C4-2B (cell line): ENCODE measurements at regions not wholly inside any gene's neighbourhood (a gene's known extent, or its start where the extent isn't known, plus 50 kb on each side); places are given as distances from the start of the nearest gene placed in this dataset.

Source experiments
- ZFX ChIP-seq: fragments of 450-650 bp; IDR thresholded peaks from 2 replicates; pipeline ENCODE4 v1.6.1; 2017
- TF ChIP-seq, protein P1 (sequence below): fragments of 450-650 bp; conservative IDR thresholded peaks from 2 replicates; pipeline ENCODE4 v1.5.1; 2017; ENCODE audit warnings: mild to moderate bottlenecking

DNA sequence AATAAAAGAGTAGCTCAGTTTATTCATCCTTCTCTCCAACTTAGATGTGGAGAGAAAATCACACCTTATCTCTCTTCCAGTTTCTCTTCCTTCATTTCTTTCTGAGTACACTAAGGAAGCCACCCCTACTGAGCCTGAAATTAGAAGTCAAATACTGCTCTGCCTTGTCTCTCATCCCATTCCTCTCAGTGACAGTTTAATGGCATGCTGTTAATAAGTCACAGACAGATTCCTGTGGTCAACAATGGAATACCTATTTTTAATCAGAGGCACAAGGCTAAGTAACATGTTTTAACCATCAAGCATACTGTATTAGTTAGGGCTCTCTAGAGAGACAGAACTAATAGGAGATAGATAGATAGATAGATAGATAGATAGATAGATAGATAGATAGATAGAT lies 253.2 kb downstream of the HTR7 start:
- TF ChIP-seq, protein P1, sequence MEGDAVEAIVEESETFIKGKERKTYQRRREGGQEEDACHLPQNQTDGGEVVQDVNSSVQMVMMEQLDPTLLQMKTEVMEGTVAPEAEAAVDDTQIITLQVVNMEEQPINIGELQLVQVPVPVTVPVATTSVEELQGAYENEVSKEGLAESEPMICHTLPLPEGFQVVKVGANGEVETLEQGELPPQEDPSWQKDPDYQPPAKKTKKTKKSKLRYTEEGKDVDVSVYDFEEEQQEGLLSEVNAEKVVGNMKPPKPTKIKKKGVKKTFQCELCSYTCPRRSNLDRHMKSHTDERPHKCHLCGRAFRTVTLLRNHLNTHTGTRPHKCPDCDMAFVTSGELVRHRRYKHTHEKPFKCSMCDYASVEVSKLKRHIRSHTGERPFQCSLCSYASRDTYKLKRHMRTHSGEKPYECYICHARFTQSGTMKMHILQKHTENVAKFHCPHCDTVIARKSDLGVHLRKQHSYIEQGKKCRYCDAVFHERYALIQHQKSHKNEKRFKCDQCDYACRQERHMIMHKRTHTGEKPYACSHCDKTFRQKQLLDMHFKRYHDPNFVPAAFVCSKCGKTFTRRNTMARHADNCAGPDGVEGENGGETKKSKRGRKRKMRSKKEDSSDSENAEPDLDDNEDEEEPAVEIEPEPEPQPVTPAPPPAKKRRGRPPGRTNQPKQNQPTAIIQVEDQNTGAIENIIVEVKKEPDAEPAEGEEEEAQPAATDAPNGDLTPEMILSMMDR: no peak
- no peak for TF ChIP-seq ZFX
